PFSK-1 (cell line): ENCODE measurements at regions not wholly inside any gene's neighbourhood (a gene's known extent, or its start where the extent isn't known, plus 50 kb on each side); places are given as distances from the start of the nearest gene placed in this dataset.

Experiments used
- POLR2AphosphoS5 ChIP-seq: IDR thresholded peaks from 2 replicates; pipeline ENCODE4 v1.6.1; 2012; ENCODE audit warnings: low read depth, mild to moderate bottlenecking, control low read depth, low read length, moderate library complexity
- SIN3A ChIP-seq: IDR thresholded peaks from 2 replicates; pipeline ENCODE4 v1.6.1; 2012; ENCODE audit warnings: mild to moderate bottlenecking, low read length, moderate library complexity, borderline replicate concordance; ENCODE audit not compliant: insufficient read depth
- TAF1 ChIP-seq: IDR thresholded peaks from 2 replicates; pipeline ENCODE4 v1.6.1; 2012; ENCODE audit warnings: low read length, control low read depth, borderline replicate concordance; ENCODE audit not compliant: insufficient read depth
- TF ChIP-seq, protein P1 (sequence below), 2 experiments: IDR thresholded peaks; 2 replicates each; pipeline versions ENCODE4 v1.6.1 to v1.8.0; 2011 to 2012; ENCODE audit warnings: low read depth in 2 of 2, low read length in 2 of 2, control low read depth in 1 of 2, inconsistent platforms in 1 of 2, mild to moderate bottlenecking in 1 of 2, moderate library complexity in 1 of 2; ENCODE audit not compliant: insufficient read depth in 1 of 2

DNA sequence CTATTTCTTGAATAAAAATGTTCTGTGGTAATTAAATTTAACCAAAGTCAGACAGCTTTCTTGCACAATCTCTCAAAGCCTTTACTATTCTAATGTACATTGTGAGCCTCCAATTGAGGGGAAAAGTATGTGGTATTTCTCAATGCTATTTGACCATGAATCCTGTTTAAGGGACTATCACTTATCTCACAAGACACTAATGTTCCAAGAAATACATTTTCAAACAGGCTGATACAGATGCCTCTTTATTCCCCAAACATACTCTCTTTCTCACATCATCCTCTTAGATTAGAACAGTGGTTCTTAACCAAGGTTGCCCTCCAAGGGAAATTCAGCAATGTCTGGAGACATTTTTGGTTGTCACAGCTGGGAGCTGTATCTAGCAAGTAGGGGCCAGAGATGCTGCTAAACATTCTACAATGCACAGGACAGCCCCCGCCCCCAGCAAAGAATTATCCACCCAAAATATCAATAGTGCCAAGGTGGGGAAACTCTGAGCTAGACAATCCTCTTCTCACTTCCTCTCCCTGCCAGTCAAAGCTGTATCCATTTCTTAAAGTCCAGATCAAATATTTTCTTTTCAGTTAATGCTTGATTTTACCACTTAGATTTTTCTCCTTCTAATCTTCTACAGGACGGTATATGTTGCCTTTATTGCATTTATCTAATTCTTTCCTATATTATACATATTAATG is 129.2 kb upstream of the TRIM2 start:
- TF ChIP-seq POLR2AphosphoS5 (no peak), TAF1 (no peak), SIN3A (no peak)
- TF ChIP-seq, protein P1, sequence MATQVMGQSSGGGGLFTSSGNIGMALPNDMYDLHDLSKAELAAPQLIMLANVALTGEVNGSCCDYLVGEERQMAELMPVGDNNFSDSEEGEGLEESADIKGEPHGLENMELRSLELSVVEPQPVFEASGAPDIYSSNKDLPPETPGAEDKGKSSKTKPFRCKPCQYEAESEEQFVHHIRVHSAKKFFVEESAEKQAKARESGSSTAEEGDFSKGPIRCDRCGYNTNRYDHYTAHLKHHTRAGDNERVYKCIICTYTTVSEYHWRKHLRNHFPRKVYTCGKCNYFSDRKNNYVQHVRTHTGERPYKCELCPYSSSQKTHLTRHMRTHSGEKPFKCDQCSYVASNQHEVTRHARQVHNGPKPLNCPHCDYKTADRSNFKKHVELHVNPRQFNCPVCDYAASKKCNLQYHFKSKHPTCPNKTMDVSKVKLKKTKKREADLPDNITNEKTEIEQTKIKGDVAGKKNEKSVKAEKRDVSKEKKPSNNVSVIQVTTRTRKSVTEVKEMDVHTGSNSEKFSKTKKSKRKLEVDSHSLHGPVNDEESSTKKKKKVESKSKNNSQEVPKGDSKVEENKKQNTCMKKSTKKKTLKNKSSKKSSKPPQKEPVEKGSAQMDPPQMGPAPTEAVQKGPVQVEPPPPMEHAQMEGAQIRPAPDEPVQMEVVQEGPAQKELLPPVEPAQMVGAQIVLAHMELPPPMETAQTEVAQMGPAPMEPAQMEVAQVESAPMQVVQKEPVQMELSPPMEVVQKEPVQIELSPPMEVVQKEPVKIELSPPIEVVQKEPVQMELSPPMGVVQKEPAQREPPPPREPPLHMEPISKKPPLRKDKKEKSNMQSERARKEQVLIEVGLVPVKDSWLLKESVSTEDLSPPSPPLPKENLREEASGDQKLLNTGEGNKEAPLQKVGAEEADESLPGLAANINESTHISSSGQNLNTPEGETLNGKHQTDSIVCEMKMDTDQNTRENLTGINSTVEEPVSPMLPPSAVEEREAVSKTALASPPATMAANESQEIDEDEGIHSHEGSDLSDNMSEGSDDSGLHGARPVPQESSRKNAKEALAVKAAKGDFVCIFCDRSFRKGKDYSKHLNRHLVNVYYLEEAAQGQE (IDR thresholded peaks at IDR 0.05; ENCODE audit: insufficient read depth in 1 of 2, low read depth in 2 of 2, low read length in 2 of 2), result no peak
